Loucy (cell line): ENCODE measurements at regions not wholly inside any gene's neighbourhood (a gene's known extent, or its start where the extent isn't known, plus 50 kb on each side); places are given as distances from the start of the nearest gene placed in this dataset.

Experiments
- H2AFZ ChIP-seq: fragments of 200-600 bp; sonication (generic); 2 replicates; pipeline ENCODE4 v1.6.0; 2016; ENCODE audit warnings: antibody characterized with exemption, mild to moderate bottlenecking, low read length, moderate library complexity
- H3F3A ChIP-seq: fragments of 200-600 bp; 2 replicates; pipeline ENCODE4 v1.6.0; 2016; ENCODE audit warnings: antibody characterized with exemption, low read depth, mild to moderate bottlenecking
- H3K27me3 ChIP-seq: fragments of 200-600 bp; sonication (generic); 2 replicates; pipeline ENCODE4 v1.6.1; 2014; ENCODE audit warnings: low read length, mild to moderate bottlenecking; ENCODE audit not compliant: insufficient read depth, poor library complexity, severe bottlenecking
- H3K36me3 ChIP-seq: fragments of 200-600 bp; sonication (generic); 2 replicates; pipeline ENCODE4 v1.6.1; 2016; ENCODE audit warnings: low read length; ENCODE audit not compliant: insufficient read depth
- H3K4me1 ChIP-seq: fragments of 200-600 bp; sonication (generic); 2 replicates; pipeline ENCODE4 v1.5.1; 2014; ENCODE audit warnings: low read length, mild to moderate bottlenecking; ENCODE audit not compliant: insufficient read depth, poor library complexity, severe bottlenecking
- H3K4me2 ChIP-seq: fragments of 200-600 bp; sonication (generic); 2 replicates; pipeline ENCODE4 v1.6.0; 2014; ENCODE audit warnings: antibody characterized with exemption, low read length, low read depth, mild to moderate bottlenecking; ENCODE audit not compliant: poor library complexity, severe bottlenecking
- H3K4me3 ChIP-seq: fragments of 200-600 bp; sonication (generic); 2 replicates; pipeline ENCODE4 v1.5.1; 2014; ENCODE audit warnings: low read length, mild to moderate bottlenecking, mixed read lengths; ENCODE audit not compliant: poor library complexity, severe bottlenecking
- H3K79me2 ChIP-seq: fragments of 200-600 bp; sonication (generic); 2 replicates; pipeline ENCODE4 v1.6.1; 2014; ENCODE audit warnings: low read length; ENCODE audit not compliant: insufficient read depth
- H3K9ac ChIP-seq: fragments of 200-600 bp; sonication (generic); 2 replicates; pipeline ENCODE4 v1.6.0; 2014; ENCODE audit warnings: mild to moderate bottlenecking, low read depth, low read length, moderate library complexity; ENCODE audit not compliant: poor library complexity, severe bottlenecking
- H3K9me2 ChIP-seq: fragments of 200-600 bp; sonication (generic); replicated peaks from 2 replicates; pipeline ENCODE4 v1.6.1; 2016; ENCODE audit warnings: low read depth, low read length, mixed read lengths
- H3K9me3 ChIP-seq: fragments of 200-600 bp; sonication (generic); 2 replicates; pipeline ENCODE4 v1.6.1; 2014; ENCODE audit warnings: mild to moderate bottlenecking, antibody characterized with exemption, low read length, low read depth; ENCODE audit not compliant: insufficient read depth
- H4K20me1 ChIP-seq: fragments of 200-600 bp; sonication (generic); 2 replicates; pipeline ENCODE4 v1.6.0; 2014; ENCODE audit warnings: antibody characterized with exemption, low read length, mild to moderate bottlenecking; ENCODE audit not compliant: insufficient read depth, poor library complexity, severe bottlenecking
- CTCF ChIP-seq: fragments of 200-600 bp; sonication (generic); conservative IDR thresholded peaks from 2 replicates; pipeline ENCODE4 v1.5.1; 2014; ENCODE audit warnings: mild to moderate bottlenecking, antibody characterized with exemption, low read length
- EZH2phosphoT487 ChIP-seq: fragments of 200-600 bp; IDR thresholded peaks from 2 replicates; pipeline ENCODE4 v1.6.1; 2018; ENCODE audit warnings: antibody characterized with exemption, mild to moderate bottlenecking, moderate library complexity, borderline replicate concordance

- Histone ChIP-seq H3K9me3 (no peaks in the 10 kb centered on the region), H3K27me3 (no peaks in the 10 kb centered on the region), H3K36me3 (no peaks in the 10 kb centered on the region), H3K79me2 (no peaks in the 10 kb centered on the region), H4K20me1 (no peaks in the 10 kb centered on the region), H3K4me3 (no peak overlapping the region), H3K9ac (no peak overlapping the region), H3K4me2 (no peak overlapping the region), H3K9me2 (no peaks in the 10 kb centered on the region), H3K4me1 (no peaks in the 10 kb centered on the region), H2AFZ (no peak overlapping the region), H3F3A (no peaks in the 10 kb centered on the region)
- TF ChIP-seq CTCF, result no peak
- TF ChIP-seq EZH2phosphoT487, result no peak
Observed at GRCh38 chr15:77860071-77860691, 217.3 kb downstream of the TBC1D2B start.

- Histone ChIP-seq H3K9ac (no peak overlapping the region), H4K20me1 (no peaks in the 10 kb centered on the region), H3K9me2 (no peaks in the 10 kb centered on the region), H3K4me2 (no peak overlapping the region), H3K4me3 (no peak overlapping the region), H3K4me1 (no peaks in the 10 kb centered on the region), H3K27me3 (no peaks in the 10 kb centered on the region), H3K36me3 (no peaks in the 10 kb centered on the region), H3K79me2 (no peaks in the 10 kb centered on the region), H3K9me3 (no peaks in the 10 kb centered on the region), H3F3A (no peaks in the 10 kb centered on the region), H2AFZ (no peak overlapping the region)
- TF ChIP-seq CTCF (no peak), EZH2phosphoT487 (no peak)
Observed at GRCh38 chr15:77859491-77860060, 217.9 kb downstream of the TBC1D2B start.

- H3K79me2 ChIP-seq, result no peaks in the 10 kb centered on the region
- H3F3A ChIP-seq, result no peaks in the 10 kb centered on the region
- no peaks in the 10 kb centered on the region for H3K36me3 ChIP-seq
- H3K4me3 ChIP-seq, result no peak overlapping the region
- H3K9me2 ChIP-seq, result no peaks in the 10 kb centered on the region
- no peaks in the 10 kb centered on the region for H3K4me1 ChIP-seq
- H3K4me2 ChIP-seq, result no peak overlapping the region
- H4K20me1 ChIP-seq, result no peaks in the 10 kb centered on the region
- no peaks in the 10 kb centered on the region for H3K27me3 ChIP-seq
- no peak for TF ChIP-seq CTCF
- TF ChIP-seq EZH2phosphoT487, result no peak
- no peak overlapping the region for H3K9ac ChIP-seq
- no peak overlapping the region; the same call in 1 of the 2 replicates for H2AFZ ChIP-seq
- no peaks in the 10 kb centered on the region for H3K9me3 ChIP-seq
Observed at GRCh38 chr15:77858792-77859490, 218.6 kb downstream of the TBC1D2B start.
